OCI-LY7 (cell line): ENCODE measurements at regions not wholly inside any gene's neighbourhood (a gene's known extent, or its start where the extent isn't known, plus 50 kb on each side); places are given as distances from the start of the nearest gene placed in this dataset.

Source experiments
- BruUV-seq: library from RNA; stranded (reverse); fragments of 400-500 nt; replicated peaks from 2 replicates; lab custom pipeline; 2021; lab: Mats Ljungman, UMichigan
- CTCF ChIA-PET: fragments of 300-600 bp; sonication (Branson Sonifier 250); formaldehyde crosslinking; loops from one replicate; lab custom pipeline; 2022; ENCODE audit warnings: antibody characterized with exemption; ENCODE audit not compliant: unreplicated experiment; lab: Charles Lee
- POLR2A ChIA-PET: fragments of 300-600 bp; sonication (Branson Sonifier 250); formaldehyde crosslinking; loops from one replicate; lab custom pipeline; 2022; ENCODE audit warnings: antibody characterized with exemption; lab: Charles Lee
- DNase-seq: peaks from one replicate; pipeline ENCODE4 v3.0.0-alpha.2; 2015; ENCODE audit warnings: low spot score
- H2AFZ ChIP-seq: fragments of 200-600 bp; sonication (generic), shearing (Covaris generic); 2 replicates; pipeline ENCODE4 v1.6.1; 2014; ENCODE audit warnings: mild to moderate bottlenecking, antibody characterized with exemption, low read length, moderate library complexity
- H3K27ac ChIP-seq: fragments of 200-600 bp; sonication (generic); 2 replicates; pipeline ENCODE4 v1.5.1; 2014; ENCODE audit warnings: mixed run types, low read depth, mild to moderate bottlenecking, moderate library complexity, low read length, inconsistent platforms; ENCODE audit not compliant: poor library complexity, severe bottlenecking
- H3K36me3 ChIP-seq: fragments of 200-600 bp; sonication (generic); 2 replicates; pipeline ENCODE4 v1.6.1; 2014; ENCODE audit warnings: mild to moderate bottlenecking, antibody characterized with exemption, low read length, moderate library complexity, mixed read lengths; ENCODE audit not compliant: insufficient read depth
- H3K4me1 ChIP-seq: fragments of 200-600 bp; sonication (generic); 2 replicates; pipeline ENCODE4 v1.5.1; 2014; ENCODE audit warnings: mild to moderate bottlenecking, low read length; ENCODE audit not compliant: insufficient read depth, poor library complexity, severe bottlenecking
- H3K4me2 ChIP-seq: fragments of 200-600 bp; sonication (generic); 2 replicates; pipeline ENCODE4 v1.6.1; 2014; ENCODE audit warnings: mild to moderate bottlenecking, low read length
- H3K4me3 ChIP-seq: fragments of 200-600 bp; sonication (generic); 2 replicates; pipeline ENCODE4 v1.5.1; 2014; ENCODE audit warnings: mild to moderate bottlenecking, low read depth, low read length; ENCODE audit not compliant: poor library complexity, severe bottlenecking
- H3K79me2 ChIP-seq: fragments of 200-600 bp; sonication (generic); 2 replicates; pipeline ENCODE4 v1.6.1; 2016; ENCODE audit warnings: low read depth, mild to moderate bottlenecking, low read length, moderate library complexity, mixed read lengths; ENCODE audit not compliant: insufficient read depth
- H3K9me2 ChIP-seq: fragments of 200-600 bp; sonication (generic); 2 replicates; pipeline ENCODE4 v1.6.1; 2016; ENCODE audit warnings: mild to moderate bottlenecking, low read length, mixed read lengths; ENCODE audit not compliant: insufficient read depth
- H3K9me3 ChIP-seq: fragments of 200-600 bp; sonication (generic); 2 replicates; pipeline ENCODE4 v1.6.1; 2014; ENCODE audit warnings: mild to moderate bottlenecking, mixed run types, low read length, mixed read lengths
- H4K20me1 ChIP-seq: fragments of 200-600 bp; sonication (generic); 2 replicates; pipeline ENCODE4 v1.6.1; 2014; ENCODE audit warnings: mild to moderate bottlenecking, antibody characterized with exemption, low read length, moderate library complexity, mixed read lengths; ENCODE audit not compliant: insufficient read depth
- EZH2phosphoT487 ChIP-seq: fragments of 200-600 bp; sonication (generic); IDR thresholded peaks from 2 replicates; pipeline ENCODE4 v1.6.1; 2018; ENCODE audit warnings: low read depth, borderline replicate concordance, mild to moderate bottlenecking, mixed run types, antibody characterized with exemption, low read length, moderate library complexity, mixed read lengths
- intact Hi-C: fragments of 100-400 bp; cut with micrococcal nuclease; formaldehyde crosslinking; loops from one replicate; pipeline ENCODE4 v1.10.0; 2022; ENCODE audit not compliant: unreplicated experiment
- TF ChIP-seq, protein P1 (sequence below): fragments of 200-600 bp; sonication (generic); conservative IDR thresholded peaks from 2 replicates; pipeline ENCODE4 v1.5.1; 2014; ENCODE audit warnings: mild to moderate bottlenecking, antibody characterized with exemption, low read length, moderate library complexity, mixed read lengths

DNA sequence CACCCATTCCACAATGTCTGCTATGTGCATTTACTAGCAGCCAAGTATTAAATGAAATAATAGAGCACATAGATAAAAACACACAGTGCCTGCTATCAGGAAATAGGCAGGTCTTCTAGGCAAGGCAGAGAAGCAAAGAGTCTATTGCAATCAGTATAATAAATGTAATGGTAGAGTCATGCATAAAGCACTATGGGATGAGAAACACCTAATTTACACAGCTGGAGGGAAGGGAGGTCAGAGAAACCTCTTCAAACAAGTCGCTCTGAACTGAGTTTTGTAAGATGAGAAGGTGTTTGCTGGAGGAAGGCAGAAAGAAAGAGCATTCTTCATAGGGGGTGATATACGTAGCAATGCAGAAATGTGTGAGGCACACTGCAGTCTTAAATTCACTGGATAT, 341.0 kb upstream of the DMAC1 start:
- CTCF ChIA-PET: no interaction called here
- H3K4me3 ChIP-seq: no peak overlapping the region

GRCh38 chr9:8139756-8140155, 340.2 kb upstream of the DMAC1 start:
- no TSS peak for BruUV-seq
- no peak overlapping the region for H3K4me2 ChIP-seq
- H3K9me2 ChIP-seq: no peaks in the 10 kb centered on the region
- no peaks in the 10 kb centered on the region for H3K36me3 ChIP-seq
- no peaks in the 10 kb centered on the region for H3K9me3 ChIP-seq
- intact Hi-C loops: no loop called here
- H3K4me3 ChIP-seq: no peak overlapping the region
- no peak overlapping the region for H3K27ac ChIP-seq
- H3K79me2 ChIP-seq: no peaks in the 10 kb centered on the region
- no peaks in the 10 kb centered on the region for H4K20me1 ChIP-seq
- TF ChIP-seq, protein P1, sequence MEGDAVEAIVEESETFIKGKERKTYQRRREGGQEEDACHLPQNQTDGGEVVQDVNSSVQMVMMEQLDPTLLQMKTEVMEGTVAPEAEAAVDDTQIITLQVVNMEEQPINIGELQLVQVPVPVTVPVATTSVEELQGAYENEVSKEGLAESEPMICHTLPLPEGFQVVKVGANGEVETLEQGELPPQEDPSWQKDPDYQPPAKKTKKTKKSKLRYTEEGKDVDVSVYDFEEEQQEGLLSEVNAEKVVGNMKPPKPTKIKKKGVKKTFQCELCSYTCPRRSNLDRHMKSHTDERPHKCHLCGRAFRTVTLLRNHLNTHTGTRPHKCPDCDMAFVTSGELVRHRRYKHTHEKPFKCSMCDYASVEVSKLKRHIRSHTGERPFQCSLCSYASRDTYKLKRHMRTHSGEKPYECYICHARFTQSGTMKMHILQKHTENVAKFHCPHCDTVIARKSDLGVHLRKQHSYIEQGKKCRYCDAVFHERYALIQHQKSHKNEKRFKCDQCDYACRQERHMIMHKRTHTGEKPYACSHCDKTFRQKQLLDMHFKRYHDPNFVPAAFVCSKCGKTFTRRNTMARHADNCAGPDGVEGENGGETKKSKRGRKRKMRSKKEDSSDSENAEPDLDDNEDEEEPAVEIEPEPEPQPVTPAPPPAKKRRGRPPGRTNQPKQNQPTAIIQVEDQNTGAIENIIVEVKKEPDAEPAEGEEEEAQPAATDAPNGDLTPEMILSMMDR: no peak
- TF ChIP-seq EZH2phosphoT487: no peak
- no peaks in the 10 kb centered on the region for H3K4me1 ChIP-seq
- CTCF ChIA-PET: no interaction called here
- no peak overlapping the region for H2AFZ ChIP-seq
- DNase-seq: no peak
- POLR2A ChIA-PET: no interaction called here

More for the DNA sequence above, 341.0 kb upstream of the DMAC1 start:
- Histone ChIP-seq H3K79me2 (no peaks in the 10 kb centered on the region), H3K27ac (no peak overlapping the region), H3K9me2 (no peaks in the 10 kb centered on the region), H3K4me2 (no peak overlapping the region), H4K20me1 (no peaks in the 10 kb centered on the region), H2AFZ (no peak overlapping the region), H3K4me1 (no peaks in the 10 kb centered on the region), H3K36me3 (no peaks in the 10 kb centered on the region), H3K9me3 (no peaks in the 10 kb centered on the region)
- BruUV-seq: no TSS peak
- POLR2A ChIA-PET: no interaction called here
- intact Hi-C loops: no loop called here
- no peak for DNase-seq
- TF ChIP-seq EZH2phosphoT487: no peak
- TF ChIP-seq, protein P1: no peak

DNA sequence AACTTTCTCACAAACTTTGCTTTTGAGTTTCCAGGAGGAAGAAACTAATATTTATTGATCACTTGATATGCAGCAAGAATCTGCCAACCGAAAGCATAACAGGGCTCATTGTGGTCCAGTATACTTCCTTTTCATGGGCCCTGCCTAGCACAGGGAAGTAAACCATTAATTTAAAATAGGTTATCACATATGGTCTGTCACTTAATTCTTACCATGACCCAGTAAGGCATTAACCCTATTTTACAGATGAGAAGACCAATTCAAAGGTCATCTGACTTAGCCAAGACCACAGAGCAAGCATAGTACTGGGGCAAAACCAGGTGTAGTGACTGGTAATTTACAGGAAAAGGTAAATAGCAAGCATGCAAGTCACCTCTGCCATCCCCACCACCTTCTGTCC, 336.9 kb upstream of the DMAC1 start:
- intact Hi-C loops: no loop called here
- H3K4me2 ChIP-seq: no peak overlapping the region
- DNase-seq: no peak
- no peak overlapping the region for H3K27ac ChIP-seq
- TF ChIP-seq, protein P1: no peak
- no peak for TF ChIP-seq EZH2phosphoT487
- no TSS peak for BruUV-seq
- no peaks in the 10 kb centered on the region for H3K4me1 ChIP-seq
- no peaks in the 10 kb centered on the region for H3K9me2 ChIP-seq
- no peak overlapping the region for H2AFZ ChIP-seq
- CTCF ChIA-PET: no interaction called here
- H3K9me3 ChIP-seq: no peaks in the 10 kb centered on the region
- H4K20me1 ChIP-seq: no peaks in the 10 kb centered on the region
- no peaks in the 10 kb centered on the region for H3K79me2 ChIP-seq
- H3K4me3 ChIP-seq: no peak overlapping the region
- no peaks in the 10 kb centered on the region for H3K36me3 ChIP-seq
- POLR2A ChIA-PET: no interaction called here
